ENCODE measurements at regions not wholly inside any gene's neighbourhood (a gene's known extent, or its start where the extent isn't known, plus 50 kb on each side); places are given as distances from the start of the nearest gene placed in this dataset.

DNA sequence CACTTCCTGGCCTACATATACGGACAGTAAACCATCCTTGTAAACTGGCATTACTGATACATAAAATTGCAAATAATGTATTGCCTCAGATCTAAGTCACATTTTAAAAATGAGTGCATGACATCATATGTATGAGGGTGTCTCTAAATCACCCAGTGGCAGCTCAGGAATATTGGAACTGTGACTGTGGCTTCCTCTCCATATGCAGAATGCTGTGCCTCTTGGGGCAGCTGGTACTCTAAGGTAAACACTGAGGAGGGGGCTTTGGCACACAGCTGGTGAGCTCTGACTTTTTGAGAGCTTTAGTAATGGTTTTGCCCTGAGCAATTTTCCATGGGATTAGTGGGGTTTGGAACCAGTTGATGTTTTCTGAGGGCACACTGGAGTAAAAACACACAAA lies 263.7 kb downstream of the BMP4 start:
- TF ChIP-seq, protein P1, sequence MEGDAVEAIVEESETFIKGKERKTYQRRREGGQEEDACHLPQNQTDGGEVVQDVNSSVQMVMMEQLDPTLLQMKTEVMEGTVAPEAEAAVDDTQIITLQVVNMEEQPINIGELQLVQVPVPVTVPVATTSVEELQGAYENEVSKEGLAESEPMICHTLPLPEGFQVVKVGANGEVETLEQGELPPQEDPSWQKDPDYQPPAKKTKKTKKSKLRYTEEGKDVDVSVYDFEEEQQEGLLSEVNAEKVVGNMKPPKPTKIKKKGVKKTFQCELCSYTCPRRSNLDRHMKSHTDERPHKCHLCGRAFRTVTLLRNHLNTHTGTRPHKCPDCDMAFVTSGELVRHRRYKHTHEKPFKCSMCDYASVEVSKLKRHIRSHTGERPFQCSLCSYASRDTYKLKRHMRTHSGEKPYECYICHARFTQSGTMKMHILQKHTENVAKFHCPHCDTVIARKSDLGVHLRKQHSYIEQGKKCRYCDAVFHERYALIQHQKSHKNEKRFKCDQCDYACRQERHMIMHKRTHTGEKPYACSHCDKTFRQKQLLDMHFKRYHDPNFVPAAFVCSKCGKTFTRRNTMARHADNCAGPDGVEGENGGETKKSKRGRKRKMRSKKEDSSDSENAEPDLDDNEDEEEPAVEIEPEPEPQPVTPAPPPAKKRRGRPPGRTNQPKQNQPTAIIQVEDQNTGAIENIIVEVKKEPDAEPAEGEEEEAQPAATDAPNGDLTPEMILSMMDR (IDR thresholded peaks at IDR 0.05): no peak
- TF ChIP-seq POLR2A (IDR thresholded peaks at IDR 0.05) (no peak), POLR2AphosphoS5 (IDR thresholded peaks at IDR 0.05) (no peak)
- Histone ChIP-seq H3K27me3 (replicated peaks; ENCODE audit: insufficient read depth) (no peaks in the 10 kb centered on the region), H3K36me3 (no peaks in the 10 kb centered on the region), H3K4me1 (replicated peaks) (no peaks in the 10 kb centered on the region), H3K9me3 (no peaks in the 10 kb centered on the region), H3K4me3 (no peak overlapping the region), H3K27ac (no peak overlapping the region)
- intact Hi-C loops (cut with DNase I): no loop called here
- WGBS: 79% methylated on average over 1 of the region's 1 CpG
- DNase-seq (ENCODE audit: low spot score): no peak

DNA sequence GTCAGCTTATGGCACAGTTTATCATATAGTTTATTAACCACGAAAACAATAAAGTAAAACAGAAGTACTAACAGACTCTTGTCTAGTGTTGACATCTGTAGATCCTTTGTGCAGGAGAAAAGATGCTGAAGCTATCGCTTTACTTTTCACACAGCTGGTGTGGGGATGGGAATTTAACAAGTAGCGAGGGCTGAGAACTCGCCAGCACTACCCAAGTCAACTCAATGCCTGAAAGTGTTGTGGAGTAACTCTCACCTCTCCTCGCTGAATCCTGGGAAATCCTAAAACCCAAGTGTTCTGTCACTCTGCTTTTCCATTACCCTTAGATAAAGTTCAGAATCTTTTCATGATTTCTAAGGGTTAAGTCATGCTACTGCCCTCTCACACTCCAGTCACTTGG lies 264.2 kb downstream of the BMP4 start:
- no peaks in the 10 kb centered on the region for H3K36me3 ChIP-seq
- H3K27ac ChIP-seq: no peak overlapping the region
- no peak overlapping the region for H3K4me3 ChIP-seq
- no peaks in the 10 kb centered on the region for H3K27me3 ChIP-seq (replicated peaks; ENCODE audit: insufficient read depth)
- TF ChIP-seq POLR2AphosphoS5 (IDR thresholded peaks at IDR 0.05) (no peak), POLR2A (IDR thresholded peaks at IDR 0.05) (no peak)
- TF ChIP-seq, protein P1 (IDR thresholded peaks at IDR 0.05): no peak
- 91% methylated on average over 5 of the region's 5 CpGs for WGBS
- no peaks in the 10 kb centered on the region for H3K9me3 ChIP-seq
- DNase-seq (ENCODE audit: low spot score): no peak
- H3K4me1 ChIP-seq (replicated peaks): no peaks in the 10 kb centered on the region
- intact Hi-C loops (cut with DNase I): no loop called here

DNA sequence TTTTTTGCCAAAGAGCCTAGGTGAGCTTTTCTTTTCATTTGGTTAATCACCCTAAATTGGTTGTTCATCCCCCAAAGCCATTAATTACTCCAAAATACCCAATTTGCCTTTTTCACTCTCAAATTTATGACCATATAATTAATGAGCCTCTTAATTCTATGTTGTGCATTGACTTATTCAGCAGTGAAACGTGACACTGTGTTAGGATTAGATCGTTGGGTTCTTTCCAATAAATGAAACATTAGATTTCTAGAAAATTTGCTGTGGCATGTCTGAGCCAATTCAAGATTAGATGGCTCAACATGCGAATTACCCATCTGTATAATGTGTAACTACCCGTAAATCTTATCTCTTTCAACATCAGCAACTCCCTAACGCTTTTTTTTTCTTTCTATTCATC lies 273.4 kb downstream of the BMP4 start:
- TF ChIP-seq POLR2AphosphoS5 (IDR thresholded peaks at IDR 0.05): no peak
- TF ChIP-seq, protein P1 (IDR thresholded peaks at IDR 0.05): no peak
- no peak for TF ChIP-seq POLR2A (IDR thresholded peaks at IDR 0.05)
- 22% methylated on average over 5 of the region's 5 CpGs for WGBS
- H3K36me3 ChIP-seq: no peaks in the 10 kb centered on the region
- no peaks in the 10 kb centered on the region for H3K4me1 ChIP-seq (replicated peaks)
- H3K27ac ChIP-seq: no peak overlapping the region
- no peaks in the 10 kb centered on the region for H3K9me3 ChIP-seq
- no peak overlapping the region for H3K4me3 ChIP-seq
- H3K27me3 ChIP-seq (replicated peaks; ENCODE audit: insufficient read depth): no peaks in the 10 kb centered on the region
- intact Hi-C loops (cut with DNase I): no loop called here
- DNase-seq (ENCODE audit: low spot score): no peak

DNA sequence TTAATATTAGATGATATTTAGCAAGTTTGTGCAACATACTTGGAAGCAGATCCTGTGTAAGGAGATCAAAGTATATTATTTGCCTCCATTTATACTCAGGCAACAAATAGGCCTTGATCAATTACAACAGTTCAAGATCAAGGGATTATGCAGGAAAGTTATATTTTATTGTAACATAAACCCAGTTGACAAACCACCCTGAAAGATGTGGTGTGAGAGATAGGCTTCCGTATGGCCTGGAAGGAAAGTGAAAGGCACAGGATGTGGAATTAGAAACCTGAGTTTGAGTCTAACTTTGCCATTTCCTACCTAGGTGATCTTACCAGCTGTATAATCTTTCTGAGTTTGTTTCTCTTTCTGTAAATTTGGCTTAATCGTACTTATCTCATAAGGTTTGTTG lies 284.1 kb downstream of the BMP4 start:
- Histone ChIP-seq H3K27me3 (replicated peaks; ENCODE audit: insufficient read depth) (no peaks in the 10 kb centered on the region), H3K36me3 (no peaks in the 10 kb centered on the region), H3K4me1 (replicated peaks) (no peaks in the 10 kb centered on the region), H3K4me3 (no peak overlapping the region), H3K9me3 (no peaks in the 10 kb centered on the region), H3K27ac (no peak overlapping the region)
- DNase-seq (ENCODE audit: low spot score): no peak
- intact Hi-C loops (cut with DNase I): no loop called here
- WGBS: 56% methylated on average over 2 of the region's 2 CpGs
- TF ChIP-seq POLR2AphosphoS5 (IDR thresholded peaks at IDR 0.05): no peak
- TF ChIP-seq POLR2A (IDR thresholded peaks at IDR 0.05): no peak
- TF ChIP-seq, protein P1 (IDR thresholded peaks at IDR 0.05): no peak

DNA sequence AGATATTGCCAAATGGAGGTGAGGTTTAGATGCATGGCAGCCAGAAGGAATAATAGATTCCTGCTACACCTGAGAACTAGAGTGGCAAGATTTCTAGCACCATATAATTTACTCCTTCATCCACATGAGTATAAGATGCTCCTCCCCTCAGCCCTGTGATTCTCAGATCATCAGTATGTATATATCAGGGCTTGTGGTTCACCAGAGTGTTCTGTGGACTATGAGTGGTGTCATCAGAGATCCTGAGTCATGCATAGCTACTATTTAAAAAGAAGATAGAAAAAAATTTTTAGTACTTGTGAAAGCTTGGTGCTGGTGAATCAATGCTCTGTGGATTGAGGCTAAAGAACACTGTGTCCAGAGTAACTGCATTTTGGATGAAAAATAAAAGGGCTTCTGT lies 285.9 kb downstream of the BMP4 start:
- Histone ChIP-seq H3K27ac (no peak overlapping the region), H3K27me3 (replicated peaks; ENCODE audit: insufficient read depth) (no peaks in the 10 kb centered on the region), H3K9me3 (no peaks in the 10 kb centered on the region), H3K36me3 (no peaks in the 10 kb centered on the region), H3K4me3 (no peak overlapping the region), H3K4me1 (replicated peaks) (no peaks in the 10 kb centered on the region)
- TF ChIP-seq, protein P1 (IDR thresholded peaks at IDR 0.05): no peak
- TF ChIP-seq POLR2AphosphoS5 (IDR thresholded peaks at IDR 0.05) (no peak), POLR2A (IDR thresholded peaks at IDR 0.05) (no peak)
- no peak for DNase-seq (ENCODE audit: low spot score)
- intact Hi-C loops (cut with DNase I): no loop called here
